ENCODE measurements at regions not wholly inside any gene's neighbourhood (a gene's known extent, or its start where the extent isn't known, plus 50 kb on each side); places are given as distances from the start of the nearest gene placed in this dataset.

DNA sequence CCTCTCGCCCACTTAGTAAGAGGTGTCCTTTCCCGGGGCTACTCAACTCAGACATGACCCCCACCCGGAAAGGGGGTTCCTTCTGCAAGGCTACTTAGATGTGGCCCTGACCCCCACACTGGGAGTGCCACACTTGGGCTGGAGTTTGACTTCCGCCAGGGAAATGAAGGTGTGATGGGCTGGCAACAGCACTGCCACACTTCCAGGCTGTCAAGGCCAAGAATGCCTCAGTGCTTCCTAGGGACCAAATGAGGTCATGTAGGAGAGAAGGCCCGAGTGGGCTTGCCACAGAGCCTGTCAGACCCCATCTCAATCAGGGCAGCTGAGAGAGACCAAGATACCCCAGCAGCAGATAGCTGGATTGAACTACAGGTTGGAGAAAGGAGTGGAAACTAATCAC is 55.5 kb downstream of the DRD1 start:
- no peaks in the 10 kb centered on the region for H3K4me1 Mint-ChIP-seq
- H3K27ac Mint-ChIP-seq: no peak overlapping the region
- CTCF ChIA-PET: no interaction called here
- no peak for DNase-seq
- no peaks in the 10 kb centered on the region for H3K36me3 Mint-ChIP-seq
- no peaks in the 10 kb centered on the region for H3K9me3 Mint-ChIP-seq
- no peak overlapping the region for H3K4me3 Mint-ChIP-seq
- H3K27me3 Mint-ChIP-seq: peaks cover 8% of the 10 kb centered on the region

DNA sequence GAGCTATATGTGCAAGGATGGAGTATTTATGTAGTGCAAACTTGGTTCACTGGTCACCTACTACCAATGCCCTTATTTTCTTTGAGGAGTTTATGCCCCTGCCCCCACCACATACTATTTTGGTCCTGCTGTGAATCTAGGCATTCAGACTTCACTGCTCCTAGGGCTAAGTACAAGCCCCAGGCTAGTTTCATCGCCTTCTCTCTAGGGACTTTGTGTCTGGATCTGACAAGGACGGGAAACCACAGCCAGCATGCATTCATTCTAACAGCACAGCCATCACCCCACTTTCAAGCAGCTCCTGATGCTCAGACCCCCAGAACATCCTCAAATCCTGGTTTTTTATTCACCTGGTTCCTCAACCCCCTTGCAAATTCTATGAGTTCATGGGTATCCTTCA is 56.8 kb downstream of the DRD1 start:
- Mint-ChIP-seq H3K4me1 (no peaks in the 10 kb centered on the region), H3K27ac (no peak overlapping the region), H3K9me3 (no peaks in the 10 kb centered on the region), H3K36me3 (no peaks in the 10 kb centered on the region), H3K27me3 (peaks cover 12% of the 10 kb centered on the region), H3K4me3 (no peak overlapping the region)
- no peak for DNase-seq
- CTCF ChIA-PET: no interaction called here

DNA sequence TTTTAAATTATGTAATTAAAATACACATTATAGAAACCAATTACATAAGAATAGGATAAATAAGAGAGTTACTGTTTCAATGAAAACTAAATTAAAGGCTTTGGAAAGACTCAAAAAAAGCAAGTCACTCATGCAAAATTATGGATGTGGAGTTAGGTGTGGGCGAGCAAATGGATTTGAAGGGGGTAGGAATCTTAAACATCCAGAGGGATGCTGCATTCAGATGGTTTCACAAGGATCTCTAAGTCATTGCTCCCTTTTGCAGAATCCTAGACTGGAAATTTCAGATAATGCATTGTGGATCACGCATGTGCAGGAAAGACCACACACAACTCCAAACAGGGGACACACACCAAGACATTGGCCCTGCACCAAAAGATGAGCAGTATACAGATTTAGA is 57.5 kb downstream of the DRD1 start:
- no peak for DNase-seq
- Mint-ChIP-seq H3K27me3 (peaks cover 12% of the 10 kb centered on the region), H3K4me1 (no peaks in the 10 kb centered on the region), H3K36me3 (no peaks in the 10 kb centered on the region), H3K27ac (no peak overlapping the region), H3K9me3 (no peaks in the 10 kb centered on the region), H3K4me3 (no peak overlapping the region)
- CTCF ChIA-PET: no interaction called here

DNA sequence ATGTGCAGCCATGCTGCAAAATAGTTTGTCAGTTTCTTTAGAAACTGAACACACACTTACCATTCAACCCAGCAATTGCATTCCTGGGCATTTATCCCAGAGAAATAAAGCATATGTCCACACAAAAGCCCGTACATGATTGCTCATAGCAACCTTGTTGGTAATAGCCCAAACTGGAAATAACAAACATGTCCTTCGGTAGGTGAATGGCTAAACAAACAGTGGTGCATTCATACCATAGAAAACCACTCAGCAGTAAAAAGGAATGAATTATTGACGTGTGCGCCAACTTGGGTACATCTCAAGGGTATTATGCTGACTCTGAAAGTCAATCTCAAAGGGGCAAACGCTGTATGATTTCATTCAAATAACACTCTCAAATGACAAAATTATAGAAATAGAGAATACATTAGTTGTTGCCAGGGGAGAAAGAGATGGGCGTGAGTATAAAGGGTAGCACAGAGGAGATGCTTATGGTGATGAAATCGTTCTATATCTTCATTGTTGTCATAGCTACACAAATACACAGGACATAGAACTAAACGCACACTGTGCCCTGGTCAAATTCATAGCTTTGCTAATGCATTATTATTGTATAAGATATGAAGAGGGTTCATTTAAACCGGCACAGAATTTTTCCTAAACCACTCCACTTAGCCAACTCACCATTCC is 58.2 kb downstream of the DRD1 start:
- Mint-ChIP-seq H3K27ac (no peak overlapping the region), H3K27me3 (peaks cover 16% of the 10 kb centered on the region), H3K9me3 (no peaks in the 10 kb centered on the region), H3K4me1 (no peaks in the 10 kb centered on the region), H3K36me3 (no peaks in the 10 kb centered on the region), H3K4me3 (no peak overlapping the region)
- CTCF ChIA-PET: no interaction called here
- DNase-seq: no peak

DNA sequence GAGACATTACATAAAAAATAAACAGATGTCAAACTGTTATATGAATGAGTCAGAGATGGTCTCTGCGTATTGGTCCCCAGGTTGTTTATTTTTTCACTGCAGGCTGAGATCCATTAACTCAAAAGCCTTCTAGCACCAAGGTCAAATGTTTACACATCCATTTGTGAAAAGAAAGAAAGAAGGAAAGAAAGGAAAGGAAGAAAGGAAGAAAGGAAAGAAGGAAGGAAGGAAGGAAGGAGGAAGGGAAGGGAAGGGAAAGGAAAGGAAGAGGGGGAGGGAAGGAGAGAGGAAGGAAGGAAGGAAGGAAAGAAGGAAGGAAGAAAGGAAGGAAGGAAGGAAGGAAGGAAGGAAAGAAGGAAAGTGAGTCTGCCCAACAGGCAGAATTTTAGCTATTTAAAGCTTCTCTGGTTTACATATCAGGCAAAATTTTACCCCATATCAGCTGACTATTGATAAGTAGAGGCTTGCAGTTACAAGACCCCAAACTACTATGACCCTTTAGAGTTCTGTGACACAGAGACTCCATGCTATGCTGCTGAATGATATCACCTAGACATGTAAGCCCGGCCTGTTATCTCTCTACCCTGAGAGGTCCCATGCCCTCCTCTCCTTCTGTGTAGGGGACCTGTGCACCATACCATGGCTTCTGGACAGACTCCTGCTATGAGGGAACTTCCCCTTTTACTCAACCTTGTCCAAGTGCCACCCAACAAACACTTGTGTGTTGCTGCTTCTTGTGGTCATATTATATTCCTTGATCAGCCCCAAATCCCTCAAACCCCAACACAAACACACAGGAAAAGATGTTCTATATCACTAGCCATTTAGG is 59.0 kb downstream of the DRD1 start:
- Mint-ChIP-seq H3K27ac (no peak overlapping the region), H3K36me3 (no peaks in the 10 kb centered on the region), H3K9me3 (no peaks in the 10 kb centered on the region), H3K4me1 (no peaks in the 10 kb centered on the region), H3K27me3 (peaks cover 16% of the 10 kb centered on the region), H3K4me3 (no peak overlapping the region)
- no peak for DNase-seq
- CTCF ChIA-PET: no interaction called here

DNA sequence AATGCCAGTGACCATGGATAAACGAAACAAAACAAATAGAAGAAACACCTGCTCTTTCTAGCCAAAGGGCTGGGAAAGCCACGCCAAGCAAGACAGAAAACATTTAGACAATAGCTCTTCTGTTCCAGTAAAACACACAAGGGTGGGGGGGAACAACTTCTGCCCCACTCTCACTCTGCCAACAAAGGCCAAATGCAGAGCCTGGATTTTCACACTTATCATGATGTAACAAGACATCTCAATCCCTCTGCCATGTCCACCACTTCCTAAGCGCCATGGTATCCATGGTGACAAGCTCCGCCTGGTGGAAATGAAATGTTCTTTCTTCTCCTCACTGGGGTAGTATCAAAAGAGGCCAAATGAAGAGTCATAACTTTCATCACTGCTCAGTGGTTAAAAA is 60.6 kb downstream of the DRD1 start:
- no peaks in the 10 kb centered on the region for H3K9me3 Mint-ChIP-seq
- no peak overlapping the region for H3K27ac Mint-ChIP-seq
- no peak overlapping the region for H3K4me3 Mint-ChIP-seq
- H3K4me1 Mint-ChIP-seq: no peaks in the 10 kb centered on the region
- DNase-seq: no peak
- H3K36me3 Mint-ChIP-seq: no peaks in the 10 kb centered on the region
- peaks cover 16% of the 10 kb centered on the region for H3K27me3 Mint-ChIP-seq
- CTCF ChIA-PET: no interaction called here

DNA sequence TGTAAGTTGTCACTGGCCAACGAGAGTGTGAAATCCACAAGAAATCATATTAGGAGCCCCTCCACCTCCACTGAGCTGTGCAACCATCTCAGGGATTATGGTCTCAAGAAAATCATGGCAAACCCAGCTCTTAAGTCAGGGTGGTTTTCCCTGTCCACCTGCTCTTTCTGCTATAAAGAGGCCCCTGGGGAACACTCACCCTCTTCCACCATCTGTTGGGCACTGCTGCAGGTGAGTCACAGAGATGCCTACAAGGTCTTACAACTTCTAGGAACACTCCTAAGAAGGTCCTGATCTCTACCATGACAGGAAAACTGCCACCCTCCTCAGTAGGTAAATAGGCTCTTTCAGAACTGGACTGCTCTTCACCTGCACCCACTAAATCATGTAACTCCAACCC is 61.8 kb downstream of the DRD1 start:
- CTCF ChIA-PET: no interaction called here
- Mint-ChIP-seq H3K9me3 (no peaks in the 10 kb centered on the region), H3K27ac (no peak overlapping the region), H3K4me3 (no peak overlapping the region), H3K36me3 (no peaks in the 10 kb centered on the region), H3K4me1 (no peaks in the 10 kb centered on the region), H3K27me3 (peaks cover 13% of the 10 kb centered on the region)
- no peak for DNase-seq

DNA sequence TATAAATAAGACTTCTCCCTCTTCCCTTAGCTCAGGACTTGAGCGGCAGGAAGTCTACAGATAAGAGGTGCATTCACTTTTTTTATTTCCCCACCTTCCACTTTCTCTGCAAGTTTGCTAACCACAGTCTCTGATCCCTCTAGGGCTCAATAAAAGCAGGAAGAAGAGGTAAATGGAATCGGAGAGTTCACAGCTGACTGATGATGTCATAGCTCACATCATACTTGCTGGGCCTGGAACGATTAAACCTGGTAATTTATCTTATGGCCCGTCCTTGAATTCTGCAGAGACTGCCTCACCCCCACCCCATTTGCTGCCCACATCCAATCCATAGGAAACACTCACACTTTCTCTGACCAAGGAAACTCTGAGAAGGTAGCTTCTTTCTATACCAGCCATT is 62.9 kb downstream of the DRD1 start:
- Mint-ChIP-seq H3K4me3 (no peak overlapping the region), H3K27ac (no peak overlapping the region), H3K36me3 (no peaks in the 10 kb centered on the region), H3K4me1 (no peaks in the 10 kb centered on the region), H3K9me3 (no peaks in the 10 kb centered on the region), H3K27me3 (peaks cover 11% of the 10 kb centered on the region)
- no peak for DNase-seq
- CTCF ChIA-PET: no interaction called here

DNA sequence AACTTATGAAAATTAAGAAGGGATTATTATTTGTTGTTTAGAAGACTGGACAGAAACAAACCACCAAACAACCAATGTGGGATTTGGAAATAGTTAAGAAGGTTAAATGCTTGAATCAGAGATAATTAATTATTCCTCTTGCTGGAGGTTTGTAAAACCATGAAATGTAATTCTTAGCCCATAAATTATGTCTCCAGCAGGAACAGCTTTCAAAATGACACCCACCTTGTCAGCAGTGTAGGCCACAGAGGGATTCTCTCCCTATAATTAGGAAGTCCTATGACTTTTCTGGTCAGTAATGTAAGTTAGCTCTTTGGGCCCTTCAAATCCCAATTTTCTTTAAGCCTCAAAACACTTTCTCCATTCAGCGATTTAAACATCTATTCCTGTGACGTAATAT is 63.3 kb downstream of the DRD1 start:
- H3K36me3 Mint-ChIP-seq: no peaks in the 10 kb centered on the region
- CTCF ChIA-PET: no interaction called here
- H3K27me3 Mint-ChIP-seq: peaks cover 11% of the 10 kb centered on the region
- DNase-seq: no peak
- H3K9me3 Mint-ChIP-seq: no peaks in the 10 kb centered on the region
- no peak overlapping the region for H3K4me3 Mint-ChIP-seq
- no peaks in the 10 kb centered on the region for H3K4me1 Mint-ChIP-seq
- H3K27ac Mint-ChIP-seq: no peak overlapping the region

DNA sequence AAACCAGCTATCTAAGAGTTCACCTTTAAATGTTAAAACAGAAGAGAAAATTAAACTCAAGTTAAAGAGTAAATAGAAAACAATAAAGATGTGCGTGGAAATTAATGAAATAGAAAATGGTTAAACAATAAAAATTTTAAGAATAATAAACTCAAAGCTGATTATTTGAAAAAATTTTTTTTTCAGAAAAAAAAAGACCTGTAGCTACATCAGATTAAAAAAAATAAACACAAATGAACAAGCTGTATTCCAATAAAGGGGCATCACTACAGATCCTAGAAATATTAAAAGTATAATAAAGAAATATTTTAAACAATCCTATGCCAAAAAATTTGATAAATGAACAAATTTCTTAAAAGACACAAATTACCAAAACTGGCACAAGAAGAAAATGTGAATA is 64.1 kb downstream of the DRD1 start:
- no peaks in the 10 kb centered on the region for H3K4me1 Mint-ChIP-seq

DNA sequence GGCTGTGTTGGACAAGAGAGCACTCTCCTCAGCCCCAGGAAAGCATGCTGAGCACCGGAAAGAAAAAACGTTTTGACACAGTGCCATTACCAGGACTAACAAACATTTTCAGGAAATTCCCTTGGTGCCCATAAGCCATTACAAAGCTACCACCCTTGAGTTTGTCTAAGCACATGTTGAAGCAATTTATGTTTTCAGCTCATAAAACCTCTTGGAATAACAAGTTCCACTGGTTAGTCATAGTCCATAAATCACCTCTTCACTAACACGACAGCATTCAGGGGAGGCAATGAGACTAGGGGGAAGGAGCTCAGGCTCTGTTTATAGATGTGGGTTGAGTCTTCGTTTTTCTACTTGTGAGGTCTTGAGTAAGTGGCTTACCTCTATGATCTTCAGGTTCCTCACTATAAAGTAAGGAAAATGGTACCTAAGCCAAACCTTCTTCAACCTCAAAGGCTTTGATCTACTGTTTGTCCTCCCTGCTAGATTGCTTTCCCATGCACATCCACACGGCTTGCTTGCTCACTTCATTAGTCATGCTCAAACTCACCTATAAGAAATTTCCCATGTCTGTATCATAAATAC is 65.4 kb downstream of the DRD1 start:
- CTCF ChIA-PET: no interaction called here
- Mint-ChIP-seq H3K27ac (no peak overlapping the region), H3K9me3 (no peaks in the 10 kb centered on the region), H3K4me3 (no peak overlapping the region), H3K4me1 (no peaks in the 10 kb centered on the region), H3K27me3 (peaks cover 8% of the 10 kb centered on the region), H3K36me3 (no peaks in the 10 kb centered on the region)
- DNase-seq: no peak

More for the DNA sequence above, 64.1 kb downstream of the DRD1 start:
- H3K27me3 Mint-ChIP-seq: peaks cover 11% of the 10 kb centered on the region
- H3K9me3 Mint-ChIP-seq: no peaks in the 10 kb centered on the region
- no peak for DNase-seq
- no peaks in the 10 kb centered on the region for H3K36me3 Mint-ChIP-seq
- H3K4me3 Mint-ChIP-seq: no peak overlapping the region
- CTCF ChIA-PET: no interaction called here
- H3K27ac Mint-ChIP-seq: no peak overlapping the region

DNA sequence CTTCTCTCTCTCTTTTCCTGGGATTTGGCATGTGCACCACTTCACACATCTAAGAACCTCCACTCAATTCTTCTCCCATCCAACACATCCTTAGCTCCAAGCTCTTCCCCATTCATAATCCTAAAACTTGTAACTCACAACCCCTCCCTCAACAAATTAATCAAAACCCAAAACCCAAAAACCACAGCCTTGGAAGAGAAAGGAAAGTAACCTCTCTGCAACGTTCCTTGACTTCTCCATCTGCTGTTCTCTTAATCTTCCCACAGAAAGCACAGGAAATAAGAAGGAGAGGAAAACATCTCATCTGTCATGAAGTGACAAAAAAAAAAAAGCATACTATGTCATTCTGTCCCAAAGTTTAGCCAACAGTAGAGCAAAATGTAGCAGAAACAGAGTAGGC is 66.2 kb downstream of the DRD1 start:
- CTCF ChIA-PET: no interaction called here
- H3K9me3 Mint-ChIP-seq: no peaks in the 10 kb centered on the region
- DNase-seq: no peak
- no peak overlapping the region for H3K4me3 Mint-ChIP-seq
- peaks cover 4% of the 10 kb centered on the region for H3K27me3 Mint-ChIP-seq
- H3K36me3 Mint-ChIP-seq: no peaks in the 10 kb centered on the region
- H3K27ac Mint-ChIP-seq: no peak overlapping the region
- H3K4me1 Mint-ChIP-seq: no peaks in the 10 kb centered on the region

DNA sequence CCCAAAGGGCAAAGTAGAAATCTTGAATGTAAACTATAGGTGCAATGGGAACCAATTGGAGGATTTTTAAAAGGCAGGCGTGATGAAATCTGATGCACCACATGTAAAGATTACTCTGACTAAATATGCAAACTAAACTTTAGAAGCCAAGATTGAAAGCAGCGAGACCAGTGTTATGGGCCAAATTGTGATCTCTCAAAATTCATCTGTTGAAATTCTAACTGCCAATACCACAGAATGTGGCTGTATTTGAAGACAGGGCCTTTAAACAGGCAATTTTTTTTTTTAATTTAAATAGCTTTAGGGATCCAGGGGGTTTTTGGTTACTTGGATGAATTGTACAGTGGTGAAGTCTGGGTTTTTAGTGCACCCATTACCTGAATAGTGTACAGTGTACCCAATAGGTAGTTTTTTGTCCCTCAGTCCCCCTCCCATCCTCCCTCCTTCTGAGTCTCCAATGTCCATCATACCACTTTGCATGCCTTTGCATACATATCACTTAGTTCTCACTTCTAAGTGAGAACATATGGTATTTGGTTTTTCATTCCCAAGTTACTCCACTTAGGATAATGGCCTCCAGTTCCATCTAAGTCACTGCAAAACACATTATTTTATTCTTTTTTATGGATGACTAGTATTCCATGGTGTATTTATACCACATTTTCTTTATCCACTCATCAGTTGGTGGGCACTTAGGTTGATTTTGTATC is 69.7 kb downstream of the DRD1 start:
- H3K27ac Mint-ChIP-seq: no peak overlapping the region
- H3K36me3 Mint-ChIP-seq: no peaks in the 10 kb centered on the region
- H3K9me3 Mint-ChIP-seq: no peaks in the 10 kb centered on the region
- no peak overlapping the region for H3K4me3 Mint-ChIP-seq
- CTCF ChIA-PET: no interaction called here
- DNase-seq: no peak
- no peaks in the 10 kb centered on the region for H3K4me1 Mint-ChIP-seq
- no peaks in the 10 kb centered on the region for H3K27me3 Mint-ChIP-seq

DNA sequence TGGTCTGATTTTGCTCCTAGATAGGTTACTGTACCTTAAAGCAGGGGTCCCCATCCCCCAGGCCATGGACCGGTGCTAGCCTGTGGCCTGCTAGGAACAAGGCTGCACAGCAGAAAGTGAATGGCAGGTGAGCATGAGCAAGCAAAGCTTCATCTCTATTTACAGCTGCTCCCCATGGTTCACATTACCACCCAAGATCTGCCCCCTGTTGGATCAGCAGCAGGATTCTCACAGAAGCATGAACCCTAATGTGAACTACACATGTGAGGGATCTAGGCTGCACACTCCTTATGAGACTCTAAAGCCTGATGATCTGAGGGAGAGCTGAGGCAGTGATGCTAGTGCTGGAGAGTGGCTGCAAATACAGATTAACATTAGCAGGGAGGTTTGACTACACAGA is 78.1 kb downstream of the DRD1 start:
- Mint-ChIP-seq H3K27me3 (peaks cover 8% of the 10 kb centered on the region), H3K27ac (no peak overlapping the region), H3K4me1 (no peaks in the 10 kb centered on the region), H3K36me3 (no peaks in the 10 kb centered on the region), H3K9me3 (no peaks in the 10 kb centered on the region), H3K4me3 (no peak overlapping the region)
- CTCF ChIA-PET: no interaction called here
- DNase-seq: no peak

DNA sequence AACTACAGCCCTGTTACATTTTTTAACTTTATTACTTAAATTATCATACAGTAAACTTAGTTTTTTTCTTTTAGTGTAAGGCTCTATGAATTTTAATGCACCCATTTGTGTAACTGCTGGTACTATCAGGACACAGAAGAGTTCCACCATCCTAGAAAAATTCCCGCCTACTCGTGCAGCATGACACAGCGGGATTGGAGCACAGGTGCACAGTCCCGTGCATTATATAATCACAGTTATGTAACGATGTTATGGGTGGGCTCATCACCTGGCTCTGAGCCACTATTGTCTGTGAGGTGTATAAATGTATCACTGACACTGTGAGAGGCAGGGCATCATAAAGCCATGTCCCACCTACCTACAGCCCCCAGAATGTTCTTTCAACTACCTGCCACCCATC is 80.7 kb downstream of the DRD1 start:
- H3K4me1 Mint-ChIP-seq: no peaks in the 10 kb centered on the region
- no peak overlapping the region for H3K27ac Mint-ChIP-seq
- no peaks in the 10 kb centered on the region for H3K36me3 Mint-ChIP-seq
- no peaks in the 10 kb centered on the region for H3K9me3 Mint-ChIP-seq
- CTCF ChIA-PET: no interaction called here
- peaks cover 12% of the 10 kb centered on the region for H3K27me3 Mint-ChIP-seq
- DNase-seq: no peak
- no peak overlapping the region for H3K4me3 Mint-ChIP-seq
